SJSA1 (cell line): ENCODE measurements at regions not wholly inside any gene's neighbourhood (a gene's known extent, or its start where the extent isn't known, plus 50 kb on each side); places are given as distances from the start of the nearest gene placed in this dataset.

Experiments
- DNase-seq, 2 experiments: peaks; one replicate each; pipeline ENCODE4 v3.0.0-alpha.2; 2015 to 2020; ENCODE audit warnings: low spot score in 2 of 2, low read depth in 1 of 2
- H3K27ac ChIP-seq: fragments of 250-450 bp; sonication (Bioruptor Pico); 2 replicates; pipeline ENCODE4 v1.5.1; 2020; ENCODE audit warnings: mild to moderate bottlenecking, moderate library complexity
- H3K27me3 ChIP-seq: fragments of 250-450 bp; sonication (Bioruptor Pico); replicated peaks from 2 replicates; pipeline ENCODE4 v1.5.1; 2020; ENCODE audit warnings: mild to moderate bottlenecking, moderate library complexity
- H3K36me3 ChIP-seq: fragments of 250-450 bp; sonication (Bioruptor Pico); 2 replicates; pipeline ENCODE4 v1.5.1; 2020; ENCODE audit warnings: mild to moderate bottlenecking
- H3K4me1 ChIP-seq: fragments of 250-450 bp; sonication (Bioruptor Pico); replicated peaks from 2 replicates; pipeline ENCODE4 v1.6.1; 2021; ENCODE audit warnings: mild to moderate bottlenecking
- H3K4me3 ChIP-seq: fragments of 250-450 bp; sonication (Bioruptor Pico); 2 replicates; pipeline ENCODE4 v1.5.1; 2020; ENCODE audit warnings: mild to moderate bottlenecking
- H3K9me3 ChIP-seq: fragments of 250-450 bp; sonication (Bioruptor Pico); replicated peaks from 2 replicates; pipeline ENCODE4 v1.5.1; 2020; ENCODE audit warnings: mild to moderate bottlenecking

DNA sequence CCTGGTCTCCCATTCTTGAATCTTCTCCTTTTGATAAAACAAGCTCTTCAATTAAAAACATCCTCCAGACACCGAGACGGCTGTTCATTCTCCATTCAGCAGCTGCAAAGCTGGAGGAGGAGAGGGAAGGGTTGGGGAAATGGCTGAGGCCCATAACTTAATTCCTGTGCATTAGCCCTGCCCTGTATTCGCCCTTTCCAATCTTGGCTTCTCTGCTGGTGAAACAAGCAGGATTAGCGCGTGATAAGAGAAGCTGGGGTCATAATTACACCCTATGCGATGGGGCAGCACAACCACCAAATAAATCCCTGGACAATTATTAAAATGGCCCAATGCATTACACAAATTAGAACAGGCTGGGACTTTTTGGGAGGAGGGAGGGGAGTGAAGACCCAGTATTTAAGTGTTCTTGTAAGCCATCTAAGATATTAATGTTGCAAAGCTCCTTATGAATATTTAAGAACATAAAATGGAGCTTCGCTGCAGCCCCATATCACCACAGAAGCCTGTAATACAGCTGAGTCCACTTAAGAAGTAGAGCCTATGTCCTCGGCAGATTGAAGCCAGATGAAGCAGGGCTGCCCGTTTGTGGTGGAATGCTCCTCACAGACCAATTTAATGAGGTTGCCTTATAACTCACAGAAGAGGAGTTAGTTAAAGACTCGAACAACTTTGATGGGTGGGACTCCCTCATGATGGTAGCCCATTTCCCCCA, 176.6 kb upstream of the SKOR2 start:
- no peak overlapping the region for H3K4me3 ChIP-seq
- H3K27me3 ChIP-seq, result peaks cover 7% of the 10 kb centered on the region
- no peak for DNase-seq
- no peaks in the 10 kb centered on the region for H3K9me3 ChIP-seq
- no peaks in the 10 kb centered on the region for H3K36me3 ChIP-seq
- H3K4me1 ChIP-seq, result no peaks in the 10 kb centered on the region
- H3K27ac ChIP-seq, result no peak overlapping the region

- no peaks in the 10 kb centered on the region for H3K9me3 ChIP-seq
- no peak for DNase-seq
- no peaks in the 10 kb centered on the region for H3K36me3 ChIP-seq
- H3K27me3 ChIP-seq, result peaks cover 7% of the 10 kb centered on the region
- no peak overlapping the region for H3K27ac ChIP-seq
- H3K4me3 ChIP-seq, result no peak overlapping the region
- H3K4me1 ChIP-seq, result no peaks in the 10 kb centered on the region
These were observed 175.6 kb upstream of the SKOR2 start for GRCh38 chr18:47427072-47427471.

DNA sequence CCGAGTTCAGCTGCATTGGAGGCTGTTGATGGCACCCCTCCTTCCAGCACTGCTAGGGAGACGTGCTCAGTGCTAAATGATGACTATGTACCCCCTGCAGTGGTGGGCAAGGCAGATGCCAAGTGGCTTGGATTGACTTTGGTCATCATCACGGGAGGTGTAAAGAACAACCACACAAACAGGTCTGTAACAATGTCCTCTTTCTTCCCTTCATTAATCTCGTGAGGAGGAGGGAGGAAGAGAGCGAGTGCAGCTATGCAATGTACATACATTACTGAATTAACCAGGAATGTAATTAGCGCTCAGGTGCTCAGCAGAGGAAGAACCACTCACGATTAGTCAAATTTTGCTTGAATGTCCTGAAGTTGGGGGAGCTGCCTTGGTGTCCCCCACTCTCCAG, 173.9 kb upstream of the SKOR2 start:
- Histone ChIP-seq H3K9me3 (no peaks in the 10 kb centered on the region), H3K27ac (no peak overlapping the region), H3K4me3 (no peak overlapping the region), H3K27me3 (no peaks in the 10 kb centered on the region; the same call in 1 of the 2 replicates), H3K36me3 (no peaks in the 10 kb centered on the region), H3K4me1 (no peaks in the 10 kb centered on the region)
- no peak for DNase-seq

DNA sequence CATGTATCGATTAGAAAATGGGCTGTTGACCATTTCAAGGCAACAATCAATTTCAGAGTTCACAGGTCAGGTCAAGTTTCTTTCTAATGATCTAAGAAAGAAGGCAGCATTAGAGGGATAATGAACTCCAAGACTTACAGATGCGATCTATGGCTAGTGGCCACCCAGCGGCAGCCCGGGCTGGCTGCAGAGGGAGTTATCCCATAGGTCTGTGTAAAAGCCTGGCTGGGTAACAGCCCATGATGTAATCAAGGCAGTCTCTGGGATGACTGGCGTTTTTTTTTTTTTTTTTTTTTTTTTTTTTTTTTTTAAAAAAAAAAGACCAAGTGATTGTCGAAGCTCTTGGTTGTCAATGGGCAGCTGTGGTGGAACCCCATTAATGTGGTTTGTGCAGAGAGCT, 171.1 kb upstream of the SKOR2 start:
- H3K4me1 ChIP-seq, result no peaks in the 10 kb centered on the region
- H3K4me3 ChIP-seq, result no peak overlapping the region
- H3K27ac ChIP-seq, result no peak overlapping the region
- no peak for DNase-seq
- H3K27me3 ChIP-seq, result peaks cover 5% of the 10 kb centered on the region; the same call in 1 of the 2 replicates
- H3K9me3 ChIP-seq, result no peaks in the 10 kb centered on the region
- H3K36me3 ChIP-seq, result no peaks in the 10 kb centered on the region

- Histone ChIP-seq H3K4me3 (no peak overlapping the region), H3K9me3 (no peaks in the 10 kb centered on the region), H3K27me3 (peaks cover 8% of the 10 kb centered on the region; the same call in 1 of the 2 replicates), H3K36me3 (no peaks in the 10 kb centered on the region), H3K27ac (no peak overlapping the region), H3K4me1 (no peaks in the 10 kb centered on the region)
- DNase-seq, result no peak
These were observed 168.7 kb upstream of the SKOR2 start for GRCh38 chr18:47420130-47420529.

- no peak overlapping the region for H3K27ac ChIP-seq
- DNase-seq, result no peak
These were observed 167.3 kb upstream of the SKOR2 start for GRCh38 chr18:47418746-47419145.

GRCh38 chr18:47417807-47418206, 166.3 kb upstream of the SKOR2 start:
- H3K4me3 ChIP-seq, result no peak overlapping the region
- no peaks in the 10 kb centered on the region for H3K4me1 ChIP-seq
- no peak for DNase-seq
- no peaks in the 10 kb centered on the region for H3K9me3 ChIP-seq
- no peaks in the 10 kb centered on the region for H3K36me3 ChIP-seq
- peaks cover 8% of the 10 kb centered on the region; the same call in 1 of the 2 replicates for H3K27me3 ChIP-seq
- no peak overlapping the region for H3K27ac ChIP-seq

More at GRCh38 chr18:47418746-47419145, 167.3 kb upstream of the SKOR2 start:
- H3K9me3 ChIP-seq, result no peaks in the 10 kb centered on the region
- no peak overlapping the region for H3K4me3 ChIP-seq
- no peaks in the 10 kb centered on the region for H3K36me3 ChIP-seq
- H3K27me3 ChIP-seq, result peaks cover 8% of the 10 kb centered on the region; the same call in 1 of the 2 replicates
- no peaks in the 10 kb centered on the region for H3K4me1 ChIP-seq

- H3K36me3 ChIP-seq, result no peaks in the 10 kb centered on the region
- no peak overlapping the region for H3K4me3 ChIP-seq
- no peak for DNase-seq
- H3K4me1 ChIP-seq, result no peaks in the 10 kb centered on the region
- no peaks in the 10 kb centered on the region for H3K9me3 ChIP-seq
- no peak overlapping the region for H3K27ac ChIP-seq
- H3K27me3 ChIP-seq, result peaks cover 8% of the 10 kb centered on the region; the same call in 1 of the 2 replicates
These were observed 164.4 kb upstream of the SKOR2 start for GRCh38 chr18:47415881-47416280.

- H3K9me3 ChIP-seq, result no peaks in the 10 kb centered on the region
- no peaks in the 10 kb centered on the region for H3K36me3 ChIP-seq
- no peak overlapping the region for H3K4me3 ChIP-seq
- H3K27ac ChIP-seq, result no peak overlapping the region
- DNase-seq, result no peak
- H3K4me1 ChIP-seq, result no peaks in the 10 kb centered on the region
- H3K27me3 ChIP-seq, result 0 out of 2 replicates have a peak, but pooled peaks cover 3% of the 10 kb centered on the region
These were observed 161.9 kb upstream of the SKOR2 start for GRCh38 chr18:47413327-47413726.

GRCh38 chr18:47412924-47413323, 161.5 kb upstream of the SKOR2 start:
- no peaks in the 10 kb centered on the region for H3K4me1 ChIP-seq
- H3K36me3 ChIP-seq, result no peaks in the 10 kb centered on the region
- H3K27ac ChIP-seq, result no peak overlapping the region
- no peak overlapping the region for H3K4me3 ChIP-seq
- no peaks in the 10 kb centered on the region for H3K9me3 ChIP-seq
- DNase-seq, result no peak
- 0 out of 2 replicates have a peak, but pooled peaks cover 3% of the 10 kb centered on the region for H3K27me3 ChIP-seq

- H3K36me3 ChIP-seq, result no peaks in the 10 kb centered on the region
- no peak for DNase-seq
- no peak overlapping the region for H3K27ac ChIP-seq
- no peaks in the 10 kb centered on the region for H3K9me3 ChIP-seq
- no peaks in the 10 kb centered on the region for H3K27me3 ChIP-seq
- H3K4me3 ChIP-seq, result no peak overlapping the region
- no peaks in the 10 kb centered on the region for H3K4me1 ChIP-seq
These were observed 159.7 kb upstream of the SKOR2 start for GRCh38 chr18:47411159-47411558.

- H3K4me3 ChIP-seq, result no peak overlapping the region
- H3K4me1 ChIP-seq, result no peaks in the 10 kb centered on the region
- DNase-seq, result no peak
- no peaks in the 10 kb centered on the region for H3K9me3 ChIP-seq
- H3K36me3 ChIP-seq, result no peaks in the 10 kb centered on the region
- H3K27ac ChIP-seq, result no peak overlapping the region
- H3K27me3 ChIP-seq, result no peaks in the 10 kb centered on the region
These were observed 158.7 kb upstream of the SKOR2 start for GRCh38 chr18:47410139-47410538.

- H3K36me3 ChIP-seq, result no peaks in the 10 kb centered on the region
- no peak overlapping the region for H3K27ac ChIP-seq
- no peaks in the 10 kb centered on the region for H3K4me1 ChIP-seq
- no peak overlapping the region for H3K4me3 ChIP-seq
- no peak for DNase-seq
- H3K9me3 ChIP-seq, result no peaks in the 10 kb centered on the region
- no peaks in the 10 kb centered on the region for H3K27me3 ChIP-seq
These were observed 158.1 kb upstream of the SKOR2 start for GRCh38 chr18:47409519-47409918.

DNA sequence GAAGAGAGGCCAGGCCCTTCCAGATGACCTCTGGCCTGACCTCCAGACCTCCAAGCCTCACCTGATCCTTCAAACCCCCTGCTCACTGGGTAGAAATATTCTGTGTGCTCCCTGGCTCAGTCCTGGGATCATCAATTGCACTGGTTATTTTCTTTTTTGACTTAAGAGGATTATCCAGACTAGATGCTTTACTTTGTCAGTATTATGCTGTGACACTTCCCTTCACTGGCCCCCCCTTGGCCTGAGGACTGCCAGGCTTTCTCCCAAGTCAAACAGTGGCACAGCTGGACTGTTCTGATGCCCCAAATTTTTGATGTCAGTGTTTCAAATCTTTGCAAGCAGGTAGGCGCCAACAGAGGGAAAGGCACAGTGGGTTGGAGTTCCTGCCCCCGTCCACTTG, 156.3 kb upstream of the SKOR2 start:
- Histone ChIP-seq H3K27ac (no peak overlapping the region), H3K36me3 (no peaks in the 10 kb centered on the region), H3K27me3 (no peaks in the 10 kb centered on the region), H3K9me3 (no peaks in the 10 kb centered on the region), H3K4me3 (no peak overlapping the region), H3K4me1 (no peaks in the 10 kb centered on the region)
- DNase-seq, result no peak

DNA sequence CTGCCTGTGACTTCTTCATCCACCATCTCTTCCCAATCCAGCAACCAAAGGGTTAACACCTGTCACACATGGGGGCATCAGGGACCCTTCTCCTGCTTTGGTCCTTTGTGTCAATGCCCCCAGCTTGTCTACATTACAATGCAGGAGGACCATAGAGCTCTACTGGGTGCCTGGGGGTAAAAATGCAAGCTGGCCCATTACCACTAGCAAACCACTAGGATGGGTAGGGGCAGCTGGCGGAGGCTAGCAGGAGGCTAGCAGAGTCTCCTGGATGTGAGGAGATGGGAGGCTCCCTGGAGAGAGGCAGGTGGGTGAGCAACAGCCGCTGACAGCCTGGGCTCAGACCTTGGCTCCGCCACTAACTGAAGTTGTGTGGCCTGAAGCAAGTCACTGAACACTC, 153.4 kb upstream of the SKOR2 start:
- Histone ChIP-seq H3K27me3 (no peaks in the 10 kb centered on the region), H3K27ac (no peak overlapping the region)

More for the DNA sequence above, 153.4 kb upstream of the SKOR2 start:
- DNase-seq, result no peak
- H3K9me3 ChIP-seq, result no peaks in the 10 kb centered on the region
- no peaks in the 10 kb centered on the region for H3K36me3 ChIP-seq
- H3K4me3 ChIP-seq, result no peak overlapping the region
- no peaks in the 10 kb centered on the region for H3K4me1 ChIP-seq
